HepG2 (cell line): ENCODE measurements at regions not wholly inside any gene's neighbourhood (a gene's known extent, or its start where the extent isn't known, plus 50 kb on each side); places are given as distances from the start of the nearest gene placed in this dataset.

ENCODE experiments used
- CEBPZ ChIP-seq: IDR thresholded peaks from 2 replicates; pipeline ENCODE4 v1.6.1; 2012; ENCODE audit warnings: low read length, improper control_type of control experiment
- CHD2 ChIP-seq: IDR thresholded peaks from 2 replicates; pipeline ENCODE4 v1.6.1; 2011; ENCODE audit warnings: low read depth, low read length, improper control_type of control experiment
- DMTF1 ChIP-seq: sonication (generic); formaldehyde crosslinking; IDR thresholded peaks from 2 replicates; pipeline ENCODE4 v1.4.0; 2020; ENCODE audit warnings: mild to moderate bottlenecking, missing genetic modification reagents
- FIP1L1 ChIP-seq: fragments of 200-400 bp; formaldehyde crosslinking; IDR thresholded peaks from 2 replicates; pipeline ENCODE4 v1.6.1; 2018; ENCODE audit warnings: low read depth, mild to moderate bottlenecking, low read length, moderate library complexity, borderline replicate concordance; ENCODE audit not compliant: insufficient read depth
- FLYWCH1 ChIP-seq: sonication (generic); formaldehyde crosslinking; IDR thresholded peaks from 2 replicates; pipeline ENCODE4 v1.8.1; 2023; ENCODE audit warnings: mild to moderate bottlenecking, missing genetic modification reagents
- HOXA7 ChIP-seq: sonication (generic); formaldehyde crosslinking; IDR thresholded peaks from 2 replicates; pipeline ENCODE4 v1.8.1; 2022; ENCODE audit warnings: mild to moderate bottlenecking, missing genetic modification reagents, moderate library complexity
- KLF11 ChIP-seq: IDR thresholded peaks from 2 replicates; pipeline ENCODE4 v1.6.1; 2016; ENCODE audit warnings: missing compliant biosample characterization
- PAWR ChIP-seq: sonication (generic); formaldehyde crosslinking; IDR thresholded peaks from 2 replicates; pipeline ENCODE4 v1.4.0; 2020; ENCODE audit warnings: missing genetic modification reagents, mild to moderate bottlenecking, borderline replicate concordance
- POGZ ChIP-seq: sonication (generic); formaldehyde crosslinking; IDR thresholded peaks from 2 replicates; pipeline ENCODE4 v1.4.0; 2020; ENCODE audit warnings: mild to moderate bottlenecking, missing genetic modification reagents
- UBTF ChIP-seq: sonication (generic); formaldehyde crosslinking; IDR thresholded peaks from 2 replicates; pipeline ENCODE4 v1.4.0; 2020; ENCODE audit warnings: mild to moderate bottlenecking, missing genetic modification reagents
- ZFP36L2 ChIP-seq: sonication (generic); formaldehyde crosslinking; IDR thresholded peaks from 2 replicates; pipeline ENCODE4 v1.4.0; 2020; ENCODE audit warnings: missing genetic modification reagents
- ZKSCAN5 ChIP-seq: sonication (generic); formaldehyde crosslinking; IDR thresholded peaks from 2 replicates; pipeline ENCODE4 v1.5.1; 2020; ENCODE audit warnings: mild to moderate bottlenecking, missing genetic modification reagents
- ZNF143 ChIP-seq: sonication (generic); formaldehyde crosslinking; IDR thresholded peaks from 2 replicates; pipeline ENCODE4 v1.4.0; 2020; ENCODE audit warnings: missing genetic modification reagents
- ZNF180 ChIP-seq: sonication (generic); formaldehyde crosslinking; IDR thresholded peaks from 2 replicates; pipeline ENCODE4 v1.4.0; 2020; ENCODE audit warnings: low read depth, missing genetic modification reagents, borderline replicate concordance
- TF ChIP-seq, protein P1 (sequence below): sonication (generic); formaldehyde crosslinking; IDR thresholded peaks from 2 replicates; pipeline ENCODE4 v1.4.0; 2020; ENCODE audit warnings: missing genetic modification reagents, borderline replicate concordance
- TF ChIP-seq, protein P2 (sequence below): sonication (generic); formaldehyde crosslinking; IDR thresholded peaks from 2 replicates; pipeline ENCODE4 v1.4.0; 2020; ENCODE audit warnings: missing genetic modification reagents

DNA sequence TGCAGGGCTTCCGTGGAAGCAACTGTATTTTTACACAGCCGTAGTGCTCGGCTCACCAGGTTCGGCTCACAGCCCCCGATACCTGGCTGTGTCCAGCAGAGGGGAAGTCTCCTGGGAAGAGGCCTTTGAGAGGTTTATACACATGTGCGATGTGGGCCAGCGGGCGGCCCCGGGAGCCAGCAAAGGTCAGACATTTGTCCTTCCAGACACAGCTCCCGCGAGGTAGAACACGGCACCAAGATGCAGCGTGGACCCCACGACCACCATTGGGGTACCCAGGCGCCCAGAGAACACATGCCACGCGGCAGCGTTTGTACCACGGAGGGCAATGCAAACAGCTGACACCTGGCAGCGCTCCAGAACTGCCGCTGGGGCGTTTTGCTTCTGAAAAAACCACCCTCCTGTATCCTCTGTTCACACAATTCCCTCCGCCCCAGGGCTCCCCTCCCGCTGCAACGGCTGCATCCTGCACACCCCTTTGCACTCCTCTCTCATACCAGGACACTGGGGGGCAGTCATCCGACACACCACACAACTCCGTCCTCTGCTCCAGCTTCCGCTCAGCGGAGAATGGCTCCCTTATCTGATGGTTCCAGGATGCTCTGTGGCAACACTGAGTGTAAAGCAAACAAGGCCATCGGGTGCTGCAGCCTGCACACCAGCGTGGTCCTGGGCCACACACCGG, 235.3 kb downstream of the SYK start (continued):
- TF ChIP-seq, protein P1, sequence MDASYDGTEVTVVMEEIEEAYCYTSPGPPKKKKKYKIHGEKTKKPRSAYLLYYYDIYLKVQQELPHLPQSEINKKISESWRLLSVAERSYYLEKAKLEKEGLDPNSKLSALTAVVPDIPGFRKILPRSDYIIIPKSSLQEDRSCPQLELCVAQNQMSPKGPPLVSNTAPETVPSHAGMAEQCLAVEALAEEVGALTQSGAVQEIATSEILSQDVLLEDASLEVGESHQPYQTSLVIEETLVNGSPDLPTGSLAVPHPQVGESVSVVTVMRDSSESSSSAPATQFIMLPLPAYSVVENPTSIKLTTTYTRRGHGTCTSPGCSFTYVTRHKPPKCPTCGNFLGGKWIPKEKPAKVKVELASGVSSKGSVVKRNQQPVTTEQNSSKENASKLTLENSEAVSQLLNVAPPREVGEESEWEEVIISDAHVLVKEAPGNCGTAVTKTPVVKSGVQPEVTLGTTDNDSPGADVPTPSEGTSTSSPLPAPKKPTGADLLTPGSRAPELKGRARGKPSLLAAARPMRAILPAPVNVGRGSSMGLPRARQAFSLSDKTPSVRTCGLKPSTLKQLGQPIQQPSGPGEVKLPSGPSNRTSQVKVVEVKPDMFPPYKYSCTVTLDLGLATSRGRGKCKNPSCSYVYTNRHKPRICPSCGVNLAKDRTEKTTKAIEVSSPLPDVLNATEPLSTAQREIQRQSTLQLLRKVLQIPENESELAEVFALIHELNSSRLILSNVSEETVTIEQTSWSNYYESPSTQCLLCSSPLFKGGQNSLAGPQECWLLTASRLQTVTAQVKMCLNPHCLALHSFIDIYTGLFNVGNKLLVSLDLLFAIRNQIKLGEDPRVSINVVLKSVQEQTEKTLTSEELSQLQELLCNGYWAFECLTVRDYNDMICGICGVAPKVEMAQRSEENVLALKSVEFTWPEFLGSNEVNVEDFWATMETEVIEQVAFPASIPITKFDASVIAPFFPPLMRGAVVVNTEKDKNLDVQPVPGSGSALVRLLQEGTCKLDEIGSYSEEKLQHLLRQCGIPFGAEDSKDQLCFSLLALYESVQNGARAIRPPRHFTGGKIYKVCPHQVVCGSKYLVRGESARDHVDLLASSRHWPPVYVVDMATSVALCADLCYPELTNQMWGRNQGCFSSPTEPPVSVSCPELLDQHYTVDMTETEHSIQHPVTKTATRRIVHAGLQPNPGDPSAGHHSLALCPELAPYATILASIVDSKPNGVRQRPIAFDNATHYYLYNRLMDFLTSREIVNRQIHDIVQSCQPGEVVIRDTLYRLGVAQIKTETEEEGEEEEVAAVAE: peak; percentile 85
- TF ChIP-seq, protein P2, sequence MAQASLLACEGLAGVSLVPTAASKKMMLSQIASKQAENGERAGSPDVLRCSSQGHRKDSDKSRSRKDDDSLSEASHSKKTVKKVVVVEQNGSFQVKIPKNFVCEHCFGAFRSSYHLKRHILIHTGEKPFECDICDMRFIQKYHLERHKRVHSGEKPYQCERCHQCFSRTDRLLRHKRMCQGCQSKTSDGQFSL: peak; percentile 17; the same call in 1 of the 2 replicates
- TF ChIP-seq ZNF180 (CRISPR knock-in tag): no peak
- no peak for TF ChIP-seq CEBPZ
- TF ChIP-seq CHD2: no peak
- no peak for TF ChIP-seq DMTF1
- no peak for TF ChIP-seq PAWR (CRISPR knock-in tag)
- no peak for TF ChIP-seq FIP1L1
- peak; percentile 89 for TF ChIP-seq UBTF (CRISPR knock-in tag)
- peak; percentile 91 for TF ChIP-seq POGZ (CRISPR knock-in tag)
- 0 out of 2 replicates have a peak, but pooled peaks have one; percentile 75 for TF ChIP-seq HOXA7 (CRISPR knock-in tag)
- 0 out of 2 replicates have a peak, but pooled peaks have one; percentile 39 for TF ChIP-seq KLF11 (CRISPR knock-in tag)
- TF ChIP-seq ZNF143: peak; percentile 73; the same call in 1 of the 2 replicates
- 0 out of 2 replicates have a peak, but pooled peaks have one; percentile 82 for TF ChIP-seq ZFP36L2 (CRISPR knock-in tag)
- TF ChIP-seq FLYWCH1: no peak
- TF ChIP-seq ZKSCAN5 (CRISPR knock-in tag): no peak
